ENCODE measurements at regions not wholly inside any gene's neighbourhood (a gene's known extent, or its start where the extent isn't known, plus 50 kb on each side); places are given as distances from the start of the nearest gene placed in this dataset.

- TF ChIP-seq ZNF302 (tag by site-specific recombination; IDR thresholded peaks at IDR 0.05; ENCODE audit: low read depth) (no peak), ZNF214 (tag by site-specific recombination; IDR thresholded peaks at IDR 0.05; ENCODE audit: borderline replicate concordance) (no peak), ZBTB8A (tag by site-specific recombination; IDR thresholded peaks at IDR 0.05) (no peak), KLF1 (tag by site-specific recombination; IDR thresholded peaks at IDR 0.05) (no peak), MYNN (tag by site-specific recombination; IDR thresholded peaks at IDR 0.05; ENCODE audit: borderline replicate concordance) (no peak), ZNF140 (tag by site-specific recombination; IDR thresholded peaks at IDR 0.05) (no peak), CTCF (tag by site-specific recombination; IDR thresholded peaks at IDR 0.05) (no peak), ZBTB6 (tag by site-specific recombination; IDR thresholded peaks at IDR 0.05) (no peak)
- TF ChIP-seq, protein P1, sequence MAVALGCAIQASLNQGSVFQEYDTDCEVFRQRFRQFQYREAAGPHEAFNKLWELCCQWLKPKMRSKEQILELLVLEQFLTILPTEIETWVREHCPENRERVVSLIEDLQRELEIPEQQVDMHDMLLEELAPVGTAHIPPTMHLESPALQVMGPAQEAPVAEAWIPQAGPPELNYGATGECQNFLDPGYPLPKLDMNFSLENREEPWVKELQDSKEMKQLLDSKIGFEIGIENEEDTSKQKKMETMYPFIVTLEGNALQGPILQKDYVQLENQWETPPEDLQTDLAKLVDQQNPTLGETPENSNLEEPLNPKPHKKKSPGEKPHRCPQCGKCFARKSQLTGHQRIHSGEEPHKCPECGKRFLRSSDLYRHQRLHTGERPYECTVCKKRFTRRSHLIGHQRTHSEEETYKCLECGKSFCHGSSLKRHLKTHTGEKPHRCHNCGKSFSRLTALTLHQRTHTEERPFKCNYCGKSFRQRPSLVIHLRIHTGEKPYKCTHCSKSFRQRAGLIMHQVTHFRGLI (tag by site-specific recombination; IDR thresholded peaks at IDR 0.05) = no peak
These were observed 142.9 kb downstream of the GLUL start for GRCh38 chr1:182248721-182249120.

Data from HEK293 (cell line).